DOHH2 (cell line): ENCODE measurements at regions not wholly inside any gene's neighbourhood (a gene's known extent, or its start where the extent isn't known, plus 50 kb on each side); places are given as distances from the start of the nearest gene placed in this dataset.
"Not testable (repeated sequence)": the region's sequence is repeated elsewhere in the genome, so short reads cannot be mapped to it uniquely, and the experiment has no call there.

Source experiments
- H3F3A ChIP-seq: fragments of 200-600 bp; sonication (generic), shearing (Covaris generic); 2 replicates; pipeline ENCODE4 v1.6.0; 2016; ENCODE audit warnings: antibody characterized with exemption, mild to moderate bottlenecking; ENCODE audit not compliant: control insufficient read depth, insufficient read depth
- H3K27ac ChIP-seq: fragments of 200-600 bp; sonication (generic); 2 replicates; pipeline ENCODE4 v1.5.1; 2014; ENCODE audit warnings: low read depth, mild to moderate bottlenecking, low read length, moderate library complexity
- H3K27me3 ChIP-seq: fragments of 200-600 bp; sonication (generic); 2 replicates; pipeline ENCODE4 v1.6.1; 2014; ENCODE audit warnings: mild to moderate bottlenecking, low read length, mixed read lengths; ENCODE audit not compliant: control insufficient read depth
- H3K36me3 ChIP-seq: fragments of 200-600 bp; sonication (generic); 2 replicates; pipeline ENCODE4 v1.6.1; 2014; ENCODE audit warnings: mild to moderate bottlenecking, low read length, moderate library complexity, mixed read lengths; ENCODE audit not compliant: control insufficient read depth
- H3K4me1 ChIP-seq: fragments of 200-600 bp; sonication (generic); 2 replicates; pipeline ENCODE4 v1.6.1; 2014; ENCODE audit warnings: mild to moderate bottlenecking, low read length, mixed read lengths; ENCODE audit not compliant: control insufficient read depth
- H3K4me2 ChIP-seq: fragments of 200-600 bp; sonication (generic); 2 replicates; pipeline ENCODE4 v1.6.0; 2014; ENCODE audit warnings: mild to moderate bottlenecking, low read length, moderate library complexity
- H3K4me3 ChIP-seq: fragments of 200-600 bp; sonication (generic); 2 replicates; pipeline ENCODE4 v1.5.1; 2014; ENCODE audit warnings: mild to moderate bottlenecking, low read length, mixed read lengths
- H3K79me2 ChIP-seq: fragments of 200-600 bp; sonication (generic); 2 replicates; pipeline ENCODE4 v1.6.1; 2014; ENCODE audit warnings: mild to moderate bottlenecking, low read length, mixed read lengths; ENCODE audit not compliant: control insufficient read depth
- H3K9me2 ChIP-seq: fragments of 200-600 bp; sonication (generic); replicated peaks from 2 replicates; pipeline ENCODE4 v1.6.1; 2014; ENCODE audit warnings: mild to moderate bottlenecking, low read length, mixed read lengths; ENCODE audit not compliant: control insufficient read depth
- H3K9me3 ChIP-seq: fragments of 200-600 bp; sonication (generic); 2 replicates; pipeline ENCODE4 v1.6.1; 2014; ENCODE audit warnings: antibody characterized with exemption, low read length, mixed read lengths; ENCODE audit not compliant: control insufficient read depth, insufficient read depth
- H4K20me1 ChIP-seq: fragments of 200-600 bp; sonication (generic); 2 replicates; pipeline ENCODE4 v1.6.0; 2014; ENCODE audit warnings: low read depth, mild to moderate bottlenecking, antibody characterized with exemption, low read length, moderate library complexity; ENCODE audit not compliant: control insufficient read depth, insufficient read depth
- CTCF ChIP-seq: fragments of 200-600 bp; sonication (generic); IDR thresholded peaks from one replicate; pipeline ENCODE4 v1.5.1; 2014; ENCODE audit warnings: antibody characterized with exemption, mild to moderate bottlenecking, low read depth, low read length; ENCODE audit not compliant: poor library complexity, severe bottlenecking
- EZH2phosphoT487 ChIP-seq: fragments of 200-600 bp; sonication (generic); IDR thresholded peaks from 2 replicates; pipeline ENCODE4 v1.6.1; 2017; ENCODE audit warnings: borderline replicate concordance, mild to moderate bottlenecking, antibody characterized with exemption, low read length, moderate library complexity, mixed read lengths

DNA sequence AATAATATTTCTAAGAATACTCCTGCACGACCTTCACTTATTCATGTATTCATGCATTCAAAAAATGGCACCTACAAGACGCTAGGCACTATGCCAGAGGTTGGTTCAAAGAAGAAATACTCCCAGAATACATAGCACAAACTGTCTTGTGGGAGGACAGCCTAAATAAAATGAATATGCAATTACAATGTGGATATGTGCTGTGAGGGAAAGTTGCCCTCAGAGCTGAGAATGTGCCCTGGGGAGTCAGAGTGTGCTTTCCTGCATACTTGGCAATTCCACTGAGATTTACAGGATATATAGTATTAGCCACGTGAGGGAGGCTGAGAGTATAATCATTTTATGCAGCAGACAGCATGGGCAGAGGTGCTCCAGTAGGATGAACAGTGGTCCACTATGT lies 872.9 kb downstream of the GRID1 start:
- Histone ChIP-seq H3K9me2 (no peaks in the 10 kb centered on the region), H3K36me3 (no peaks in the 10 kb centered on the region), H3K9me3 (no peaks in the 10 kb centered on the region), H3K4me3 (no peak overlapping the region), H3K27me3 (no peaks in the 10 kb centered on the region), H3K4me1 (no peaks in the 10 kb centered on the region), H3F3A (no peaks in the 10 kb centered on the region), H3K4me2 (no peak overlapping the region), H4K20me1 (no peaks in the 10 kb centered on the region), H3K27ac (no peak overlapping the region), H3K79me2 (no peaks in the 10 kb centered on the region)
- TF ChIP-seq EZH2phosphoT487 (no peak), CTCF (no peak)

DNA sequence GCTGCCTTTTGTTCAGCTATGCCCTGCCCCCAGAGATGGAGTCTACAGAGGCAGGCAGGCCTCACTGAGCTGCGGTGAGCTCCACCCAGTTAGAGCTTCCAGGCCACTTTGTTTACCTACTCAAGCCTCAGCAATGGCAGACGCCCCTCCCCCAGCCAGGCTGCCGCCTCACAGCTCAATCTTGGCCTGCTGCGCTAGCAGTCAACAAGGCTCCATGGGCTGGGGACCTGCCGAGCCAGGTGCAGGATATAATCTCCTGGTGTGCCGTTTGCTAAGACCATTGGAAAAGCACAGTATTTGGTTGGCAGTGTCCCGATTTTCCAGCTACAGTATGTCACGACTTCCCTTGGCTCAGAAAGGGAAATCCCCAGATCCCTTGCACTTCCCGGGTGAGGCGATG lies 862.0 kb downstream of the GRID1 start:
- H3F3A ChIP-seq = not testable (repeated sequence)

DNA sequence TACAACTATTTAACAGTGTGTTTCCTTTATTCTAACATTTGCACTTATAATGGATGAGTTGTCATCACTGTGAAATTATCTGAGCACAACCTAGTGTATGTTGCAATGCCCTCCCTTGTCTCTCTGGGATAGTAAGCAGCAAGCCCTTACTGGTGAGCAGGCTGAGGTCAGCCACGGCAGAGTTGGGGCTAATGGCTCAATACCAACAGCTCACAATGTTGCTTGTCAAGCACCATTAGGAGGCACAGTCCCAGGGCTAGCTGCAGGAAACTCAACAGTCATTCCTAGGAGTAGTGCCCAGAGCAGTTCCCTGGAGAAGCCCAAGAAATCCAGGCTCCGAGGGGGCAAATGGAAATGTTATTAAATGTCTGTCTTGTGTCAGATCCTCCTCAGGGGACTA lies 858.4 kb downstream of the GRID1 start:
- no peaks in the 10 kb centered on the region for H3K27me3 ChIP-seq
- H3K9me2 ChIP-seq = no peaks in the 10 kb centered on the region
- H3K36me3 ChIP-seq = no peaks in the 10 kb centered on the region
- H3K4me1 ChIP-seq = no peaks in the 10 kb centered on the region
- no peaks in the 10 kb centered on the region for H3F3A ChIP-seq
- H3K4me2 ChIP-seq = no peak overlapping the region
- H3K27ac ChIP-seq = no peak overlapping the region
- no peaks in the 10 kb centered on the region for H4K20me1 ChIP-seq
- no peak overlapping the region for H3K4me3 ChIP-seq
- H3K79me2 ChIP-seq = no peaks in the 10 kb centered on the region
- no peaks in the 10 kb centered on the region for H3K9me3 ChIP-seq
- TF ChIP-seq EZH2phosphoT487 (no peak), CTCF (no peak)

More for the DNA sequence above, 862.0 kb downstream of the GRID1 start:
- not testable (repeated sequence) for H3K27me3 ChIP-seq, H3K4me2 ChIP-seq, H3K4me3 ChIP-seq, H3K9me3 ChIP-seq, H3K79me2 ChIP-seq, H3K4me1 ChIP-seq, H3K9me2 ChIP-seq, H4K20me1 ChIP-seq, H3K27ac ChIP-seq, H3K36me3 ChIP-seq

- H3K79me2 ChIP-seq = no peaks in the 10 kb centered on the region
- H3F3A ChIP-seq = no peaks in the 10 kb centered on the region
- H3K9me2 ChIP-seq = no peaks in the 10 kb centered on the region
- no peaks in the 10 kb centered on the region for H3K36me3 ChIP-seq
- TF ChIP-seq CTCF (no peak), EZH2phosphoT487 (no peak)
- H3K27ac ChIP-seq = no peak overlapping the region
- no peaks in the 10 kb centered on the region for H3K4me1 ChIP-seq
- no peaks in the 10 kb centered on the region for H4K20me1 ChIP-seq
- no peak overlapping the region for H3K4me2 ChIP-seq
- no peak overlapping the region for H3K4me3 ChIP-seq
- H3K9me3 ChIP-seq = no peaks in the 10 kb centered on the region
- H3K27me3 ChIP-seq = no peaks in the 10 kb centered on the region
Observed at GRCh38 chr10:85510682-85511081, 855.9 kb downstream of the GRID1 start.
